ENCODE measurements at regions not wholly inside any gene's neighbourhood (a gene's known extent, or its start where the extent isn't known, plus 50 kb on each side); places are given as distances from the start of the nearest gene placed in this dataset.

- H3K27me3 Mint-ChIP-seq (ENCODE audit: insufficient read depth, low read depth, poor library complexity): no peaks in the 10 kb centered on the region
- H3K4me3 Mint-ChIP-seq: no peak overlapping the region
- no peak for TF ChIP-seq NANOG (IDR thresholded peaks at IDR 0.05; ENCODE audit: borderline replicate concordance)
- TF ChIP-seq STAT1 (IDR thresholded peaks at IDR 0.05; ENCODE audit: unreplicated experiment): no peak
- no peak for TF ChIP-seq ZNF114 (CRISPR knock-in tag; IDR thresholded peaks at IDR 0.05)
- TF ChIP-seq ETS1 (IDR thresholded peaks at IDR 0.05): no peak
- no peak for TF ChIP-seq ZNF331 (CRISPR knock-in tag; IDR thresholded peaks at IDR 0.05; ENCODE audit: low read depth)
- TF ChIP-seq JUNB (IDR thresholded peaks at IDR 0.05; ENCODE audit: unreplicated experiment): no peak
- no peak for TF ChIP-seq CREB1 (CRISPR knock-in tag; IDR thresholded peaks at IDR 0.05; ENCODE audit: low read depth)
- TF ChIP-seq EZH2phosphoT487 (IDR thresholded peaks at IDR 0.05; ENCODE audit: unreplicated experiment): no peak
- TF ChIP-seq POLR2AphosphoS5 (IDR thresholded peaks at IDR 0.05; ENCODE audit: low read depth): no peak
- H3K4me3 ChIP-seq: no peak overlapping the region
- no peaks in the 10 kb centered on the region for H4K20me1 ChIP-seq (replicated peaks; ENCODE audit: insufficient read depth)
- H3K27ac ChIP-seq (ENCODE audit: low read depth): no peak overlapping the region
- no peaks in the 10 kb centered on the region for H3F3A ChIP-seq (replicated peaks; ENCODE audit: low read depth)
- no peak overlapping the region for H3K4me2 ChIP-seq
- H3K36me3 ChIP-seq (ENCODE audit: insufficient read depth): no peaks in the 10 kb centered on the region
- no peak for DNase-seq (ENCODE audit: low spot score)
- H3K36me3 Mint-ChIP-seq (ENCODE audit: low read depth): no peaks in the 10 kb centered on the region
- no peaks in the 10 kb centered on the region for H3K4me1 Mint-ChIP-seq
- H3K27me3 ChIP-seq (ENCODE audit: insufficient read depth): no peaks in the 10 kb centered on the region
- H3K9me3 Mint-ChIP-seq: no peaks in the 10 kb centered on the region
- no peak for ATAC-seq
- H3K27ac Mint-ChIP-seq: no peak overlapping the region
- no peaks in the 10 kb centered on the region for H3K9me2 ChIP-seq (ENCODE audit: insufficient read depth)
- no peak overlapping the region for H2AFZ ChIP-seq
- H3K4me1 ChIP-seq (ENCODE audit: insufficient read depth): no peaks in the 10 kb centered on the region
- no peaks in the 10 kb centered on the region for H3K79me2 ChIP-seq (replicated peaks; ENCODE audit: insufficient read depth)
These were observed 439.3 kb downstream of the DTWD2 start for GRCh38 chr5:118548761-118549720.

DNA sequence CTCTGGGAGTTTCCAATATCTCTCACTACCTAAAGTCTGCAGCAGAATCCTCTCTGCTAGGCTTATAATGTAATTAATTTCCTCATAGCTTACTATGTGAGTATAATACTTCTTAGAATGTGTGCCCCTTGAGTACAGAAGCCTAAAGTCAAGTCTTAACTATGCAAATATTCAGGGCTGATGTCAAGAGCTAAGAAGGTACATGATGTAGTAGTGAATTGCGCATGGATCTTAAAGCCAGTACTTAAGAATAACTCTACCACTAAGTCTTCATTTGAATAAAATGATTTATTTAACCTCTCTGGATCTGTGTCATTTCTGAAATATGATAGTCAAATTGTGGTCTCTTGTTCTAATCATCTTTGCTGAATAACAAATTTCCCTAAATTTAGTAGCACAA lies 442.9 kb downstream of the DTWD2 start:
- Mint-ChIP-seq H3K9me3 (no peaks in the 10 kb centered on the region), H3K27me3 (ENCODE audit: insufficient read depth, low read depth, poor library complexity) (no peaks in the 10 kb centered on the region), H3K36me3 (ENCODE audit: low read depth) (no peaks in the 10 kb centered on the region), H3K4me1 (no peaks in the 10 kb centered on the region), H3K27ac (no peak overlapping the region), H3K4me3 (no peak overlapping the region)
- Histone ChIP-seq H3F3A (replicated peaks; ENCODE audit: low read depth) (0 out of 2 replicates have a peak, but pooled peaks cover 2% of the 10 kb centered on the region), H3K27me3 (ENCODE audit: insufficient read depth) (no peaks in the 10 kb centered on the region), H3K27ac (ENCODE audit: low read depth) (no peak overlapping the region), H3K4me3 (no peak overlapping the region), H3K79me2 (replicated peaks; ENCODE audit: insufficient read depth) (no peaks in the 10 kb centered on the region), H3K9me2 (ENCODE audit: insufficient read depth) (no peaks in the 10 kb centered on the region), H3K4me2 (no peak overlapping the region), H3K4me1 (ENCODE audit: insufficient read depth) (no peaks in the 10 kb centered on the region), H3K36me3 (ENCODE audit: insufficient read depth) (no peaks in the 10 kb centered on the region), H2AFZ (no peak overlapping the region), H4K20me1 (replicated peaks; ENCODE audit: insufficient read depth) (no peaks in the 10 kb centered on the region)
- DNase-seq (ENCODE audit: low spot score) (no peak), ATAC-seq (no peak)
- no peak for TF ChIP-seq REST (IDR thresholded peaks at IDR 0.05; ENCODE audit: unreplicated experiment)
- no peak for TF ChIP-seq ZNF462 (CRISPR knock-in tag; IDR thresholded peaks at IDR 0.05)
- TF ChIP-seq NANOG (IDR thresholded peaks at IDR 0.05; ENCODE audit: borderline replicate concordance): no peak
- no peak for TF ChIP-seq POLR2AphosphoS5 (IDR thresholded peaks at IDR 0.05; ENCODE audit: low read depth)

All from GM23338 (cell line).